H1 (cell line): ENCODE measurements at regions not wholly inside any gene's neighbourhood (a gene's known extent, or its start where the extent isn't known, plus 50 kb on each side); places are given as distances from the start of the nearest gene placed in this dataset.

Experiments used
- CTCF ChIA-PET: fragments of 300-600 bp; sonication (Branson Sonifier 250); formaldehyde crosslinking; loops from one replicate; lab custom pipeline; 2021; ENCODE audit not compliant: partially characterized antibody; lab: Charles Lee
- POLR2A ChIA-PET: fragments of 300-600 bp; sonication (Branson Sonifier 250); formaldehyde crosslinking; loops from one replicate; lab custom pipeline; 2021; ENCODE audit warnings: inconsistent platforms; ENCODE audit not compliant: partially characterized antibody; lab: Charles Lee
- DNase-seq, 2 experiments: peaks; one replicate each; pipeline versions ENCODE4 v3.0.0 to v3.0.0-alpha.2; 2010 to 2022; ENCODE audit warnings: low spot score in 2 of 2, low read depth in 1 of 2, mixed read lengths in 1 of 2
- FAIRE-seq: peaks from 2 replicates; lab custom pipeline; 2011; peaks lifted over from hg19 to GRCh38; lab: Jason Lieb, UNC
- H2AFZ ChIP-seq: 2 replicates; pipeline ENCODE4 v1.8.1; 2012; ENCODE audit warnings: low read length, inconsistent platforms
- H2AK5ac ChIP-seq: 2 replicates; pipeline ENCODE4 v1.6.1; 2013; ENCODE audit warnings: low read depth, low read length
- H2BK120ac ChIP-seq: replicated peaks from 2 replicates; pipeline ENCODE3; 2013; ENCODE audit warnings: low read depth, low read length, inconsistent platforms
- H2BK12ac ChIP-seq: 2 replicates; pipeline ENCODE4 v1.6.1; 2013; ENCODE audit warnings: low read depth, low read length
- H2BK15ac ChIP-seq: 2 replicates; pipeline ENCODE4 v1.6.1; 2013; ENCODE audit warnings: low read length
- H2BK20ac ChIP-seq: 2 replicates; pipeline ENCODE4 v1.6.1; 2013; ENCODE audit warnings: low read length
- H2BK5ac ChIP-seq: 2 replicates; pipeline ENCODE4 v1.6.1; 2013; ENCODE audit warnings: low read depth, low read length
- H3K14ac ChIP-seq: 2 replicates; pipeline ENCODE4 v1.6.1; 2013; ENCODE audit warnings: inconsistent platforms; ENCODE audit not compliant: insufficient read length
- H3K18ac ChIP-seq: 2 replicates; pipeline ENCODE4 v1.6.1; 2013; ENCODE audit warnings: low read length; ENCODE audit errors: extremely low read depth
- H3K23ac ChIP-seq: 2 replicates; pipeline ENCODE4 v1.6.1; 2013; ENCODE audit warnings: inconsistent platforms; ENCODE audit not compliant: insufficient read length
- H3K23me2 ChIP-seq: 2 replicates; pipeline ENCODE4 v1.6.1; 2013; ENCODE audit warnings: low read depth, low read length
- H3K27ac ChIP-seq: 2 replicates; pipeline ENCODE4 v1.6.1; 2011; ENCODE audit warnings: low read depth, low read length, inconsistent platforms
- H3K27me3 ChIP-seq, 4 experiments: replicated peaks in 1 of 4; 1 replicate in 1 of 4; 2 replicates in 3 of 4; pipeline versions ENCODE4 v1.6.1 to v1.8.1; 2011 to 2013; ENCODE audit warnings: low read length in 3 of 4, mild to moderate bottlenecking in 3 of 4, inconsistent platforms in 2 of 4, mixed read lengths in 2 of 4, moderate library complexity in 1 of 4; ENCODE audit not compliant: control insufficient read depth in 3 of 4, insufficient read depth in 3 of 4; ENCODE audit errors: extremely low read depth in 1 of 4
- H3K36me3 ChIP-seq, 4 experiments: 2 replicates each; pipeline versions ENCODE4 v1.6.1 to v1.8.1; 2011 to 2013; ENCODE audit warnings: mild to moderate bottlenecking in 4 of 4, low read length in 3 of 4, moderate library complexity in 2 of 4, control low read depth in 1 of 4, inconsistent platforms in 1 of 4; ENCODE audit not compliant: insufficient read depth in 4 of 4, control insufficient read depth in 2 of 4
- H3K4ac ChIP-seq: replicated peaks from 2 replicates; pipeline ENCODE3; 2013; ENCODE audit warnings: low read length, low read depth, mixed read lengths, inconsistent platforms; ENCODE audit not compliant: insufficient read length
- H3K4me1 ChIP-seq, 4 experiments: replicated peaks in 1 of 4; 1 replicate in 1 of 4; 2 replicates in 3 of 4; pipeline versions ENCODE4 v1.6.1 to v1.8.1; 2011 to 2013; ENCODE audit warnings: low read length in 3 of 4, inconsistent platforms in 2 of 4, mixed read lengths in 1 of 4; ENCODE audit not compliant: insufficient read depth in 4 of 4, control insufficient read depth in 3 of 4
- H3K4me2 ChIP-seq, 2 experiments: 2 replicates each; pipeline versions ENCODE4 v1.6.1 to v1.8.1; 2011 to 2013; ENCODE audit warnings: low read depth in 2 of 2, low read length in 2 of 2, control low read depth in 1 of 2, inconsistent platforms in 1 of 2, mild to moderate bottlenecking in 1 of 2; ENCODE audit not compliant: insufficient read depth in 1 of 2
- H3K4me3 ChIP-seq, 4 experiments: fragments of 200-600, 300-600 bp in 1 of 4; sonication (generic), shearing (Covaris generic), sonication (Bioruptor Twin) in 1 of 4; 2 replicates each; pipeline versions ENCODE4 v1.5.1 to v1.8.1; 2011 to 2016; ENCODE audit warnings: low read length in 4 of 4, low read depth in 3 of 4, control low read depth in 2 of 4, inconsistent platforms in 2 of 4, mild to moderate bottlenecking in 2 of 4, mixed read lengths in 1 of 4, moderate library complexity in 1 of 4; ENCODE audit not compliant: insufficient read depth in 2 of 4; ENCODE audit errors: extremely low read depth in 1 of 4
- H3K56ac ChIP-seq: replicated peaks from 2 replicates; pipeline ENCODE3; 2013; ENCODE audit warnings: low read depth, mild to moderate bottlenecking, mixed read lengths, low read length, inconsistent platforms; ENCODE audit not compliant: insufficient read length
- H3K79me1 ChIP-seq: 2 replicates; pipeline ENCODE4 v1.6.1; 2013; ENCODE audit warnings: low read depth, low read length, control low read depth
- H3K79me2 ChIP-seq, 2 experiments: 2 replicates each; pipeline versions ENCODE4 v1.6.1 to v1.8.1; 2012 to 2013; ENCODE audit warnings: low read length in 2 of 2, mild to moderate bottlenecking in 2 of 2, inconsistent platforms in 1 of 2; ENCODE audit not compliant: insufficient read depth in 2 of 2, control insufficient read depth in 1 of 2
- H3K9ac ChIP-seq, 4 experiments: replicated peaks in 1 of 4; 1 replicate in 1 of 4; 2 replicates in 3 of 4; pipeline versions ENCODE4 v1.6.1 to v1.8.1; 2011 to 2013; ENCODE audit warnings: low read depth in 3 of 4, low read length in 3 of 4, control low read depth in 2 of 4, mild to moderate bottlenecking in 2 of 4, moderate library complexity in 2 of 4, inconsistent platforms in 1 of 4; ENCODE audit errors: extremely low read depth in 1 of 4
- H3K9me3 ChIP-seq, 2 experiments: 2 replicates each; pipeline versions ENCODE4 v1.6.1 to v1.8.1; 2012 to 2013; ENCODE audit warnings: mild to moderate bottlenecking in 2 of 2, moderate library complexity in 2 of 2, control low read depth in 1 of 2, inconsistent platforms in 1 of 2, low read depth in 1 of 2, low read length in 1 of 2, mixed read lengths in 1 of 2; ENCODE audit not compliant: insufficient read depth in 2 of 2
- H4K20me1 ChIP-seq, 2 experiments: replicated peaks in 1 of 2; 2 replicates each; pipeline versions ENCODE3 to v1.8.1; 2011 to 2013; ENCODE audit warnings: inconsistent platforms in 2 of 2, low read length in 2 of 2, mild to moderate bottlenecking in 1 of 2; ENCODE audit not compliant: insufficient read depth in 2 of 2, control insufficient read depth in 1 of 2
- H4K5ac ChIP-seq: 2 replicates; pipeline ENCODE4 v1.6.1; 2013; ENCODE audit warnings: low read length, low read depth, mixed read lengths, inconsistent platforms; ENCODE audit not compliant: insufficient read length
- H4K8ac ChIP-seq: 2 replicates; pipeline ENCODE4 v1.8.0; 2013; ENCODE audit warnings: mild to moderate bottlenecking, moderate library complexity, low read length, inconsistent platforms; ENCODE audit not compliant: insufficient read depth; ENCODE audit errors: extremely low read depth
- H4K91ac ChIP-seq: replicated peaks from 2 replicates; pipeline ENCODE3; 2013; ENCODE audit warnings: low read length, mixed read lengths, inconsistent platforms; ENCODE audit not compliant: insufficient read length
- MAFK ChIP-seq: IDR thresholded peaks from 2 replicates; pipeline ENCODE4 v1.6.1; 2012; ENCODE audit warnings: low read depth, mild to moderate bottlenecking, improper control_type of control experiment, low read length
- SAP30 ChIP-seq: fragments of 300-600 bp; sonication (generic); IDR thresholded peaks from 2 replicates; pipeline ENCODE4 v1.7.1; 2012; ENCODE audit warnings: low read length, moderate library complexity, mild to moderate bottlenecking, inconsistent platforms; ENCODE audit not compliant: insufficient read depth, insufficient replicate concordance
- SIN3A ChIP-seq, 2 experiments: IDR thresholded peaks in 1 of 2; conservative IDR thresholded peaks in 1 of 2; 2 replicates each; pipeline ENCODE4 v1.6.1; 2011 to 2012; ENCODE audit warnings: low read length in 2 of 2, improper control_type of control experiment in 1 of 2, low read depth in 1 of 2, mild to moderate bottlenecking in 1 of 2
- SIX5 ChIP-seq: IDR thresholded peaks from 2 replicates; pipeline ENCODE4 v1.6.1; 2011; ENCODE audit warnings: mild to moderate bottlenecking, low read depth, low read length
- YY1 ChIP-seq: IDR thresholded peaks from 2 replicates; pipeline ENCODE4 v1.6.1; 2011; ENCODE audit warnings: low read depth, mild to moderate bottlenecking, low read length
- WGBS, 2 experiments: shearing (Covaris generic) in 1 of 2; methylation state at CpG; one replicate each; pipeline versions ENCODE4 v1.1.6 to v1.1.7; 2013 to 2015; ENCODE audit warnings: low lambda C conversion rate in 2 of 2, mixed read lengths in 2 of 2, inconsistent platforms in 1 of 2, low coverage in 1 of 2, missing lambda C conversion rate in 1 of 2; ENCODE audit not compliant: insufficient replicate concordance in 2 of 2, insufficient coverage in 1 of 2, insufficient read length in 1 of 2; ENCODE audit errors: extremely low coverage in 1 of 2, missing lambda C conversion rate in 1 of 2; 5-methylcytosine and 5-hydroxymethylcytosine counted together
- TF ChIP-seq, protein P1 (sequence below): IDR thresholded peaks from 2 replicates; pipeline ENCODE4 v1.6.1; 2012; ENCODE audit warnings: inconsistent platforms
- TF ChIP-seq, protein P2 (sequence below): IDR thresholded peaks from 2 replicates; pipeline ENCODE4 v1.6.1; 2012; ENCODE audit warnings: low read length, inconsistent platforms

DNA sequence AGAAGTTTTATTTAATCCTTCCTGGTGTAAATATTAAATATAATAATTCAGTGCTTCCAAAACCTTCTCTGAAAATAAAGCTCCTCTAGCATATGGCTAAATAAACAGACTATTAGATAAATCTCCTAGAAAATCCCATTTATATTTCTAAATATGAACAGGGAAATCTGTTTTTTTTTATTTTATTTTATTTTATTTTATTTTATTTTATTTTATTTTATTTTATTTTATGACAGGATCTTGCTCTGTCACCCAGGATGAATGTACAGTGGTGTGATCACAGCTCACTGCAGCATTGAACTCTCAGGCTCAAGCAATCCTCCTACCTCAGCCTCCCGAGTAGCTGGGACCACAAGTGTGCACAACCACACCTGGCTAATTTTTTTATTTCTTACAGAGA, 673.5 kb downstream of the IRS1 start:
- DNase-seq = no peak
- FAIRE-seq = no peak
- no peak overlapping the region for H3K4me3 ChIP-seq
- no peaks in the 10 kb centered on the region for H3K9me3 ChIP-seq
- H3K56ac ChIP-seq = no peak overlapping the region
- no peak overlapping the region for H2BK12ac ChIP-seq
- H3K14ac ChIP-seq = no peak overlapping the region
- H3K79me1 ChIP-seq = no peaks in the 10 kb centered on the region
- H3K9ac ChIP-seq = no peak overlapping the region
- no peaks in the 10 kb centered on the region; a peak in 1 of 7 replicates for H3K4me1 ChIP-seq
- no peak overlapping the region for H3K23ac ChIP-seq
- H3K27me3 ChIP-seq = no peaks in the 10 kb centered on the region
- no peak overlapping the region for H2BK20ac ChIP-seq
- no peak overlapping the region for H2BK120ac ChIP-seq
- H4K91ac ChIP-seq = no peak overlapping the region
- H2AFZ ChIP-seq = no peak overlapping the region
- H2BK15ac ChIP-seq = no peak overlapping the region
- 100% methylated on average over 1 of the region's 1 CpG; no CpG with 5 or more reads in 1 of the 2 experiments for WGBS, 2 experiments
- no peak overlapping the region for H2BK5ac ChIP-seq
- POLR2A ChIA-PET = interaction anchor here (0.7 kb wide), 1 partner anchor 526 kb away, joined by 3 read pairs; no protein-coding TSS in a partner anchor
- TF ChIP-seq SIN3A (conservative IDR thresholded peaks at IDR 0.05 in 1 of 2, IDR thresholded peaks at IDR 0.05 in 1 of 2; ENCODE audit: low read depth in 1 of 2, low read length in 2 of 2) (no peak), YY1 (no peak), SIX5 (no peak), SAP30 (no peak), MAFK (no peak)
- TF ChIP-seq, protein P1, sequence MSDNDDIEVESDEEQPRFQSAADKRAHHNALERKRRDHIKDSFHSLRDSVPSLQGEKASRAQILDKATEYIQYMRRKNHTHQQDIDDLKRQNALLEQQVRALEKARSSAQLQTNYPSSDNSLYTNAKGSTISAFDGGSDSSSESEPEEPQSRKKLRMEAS = no peak
- TF ChIP-seq, protein P2, sequence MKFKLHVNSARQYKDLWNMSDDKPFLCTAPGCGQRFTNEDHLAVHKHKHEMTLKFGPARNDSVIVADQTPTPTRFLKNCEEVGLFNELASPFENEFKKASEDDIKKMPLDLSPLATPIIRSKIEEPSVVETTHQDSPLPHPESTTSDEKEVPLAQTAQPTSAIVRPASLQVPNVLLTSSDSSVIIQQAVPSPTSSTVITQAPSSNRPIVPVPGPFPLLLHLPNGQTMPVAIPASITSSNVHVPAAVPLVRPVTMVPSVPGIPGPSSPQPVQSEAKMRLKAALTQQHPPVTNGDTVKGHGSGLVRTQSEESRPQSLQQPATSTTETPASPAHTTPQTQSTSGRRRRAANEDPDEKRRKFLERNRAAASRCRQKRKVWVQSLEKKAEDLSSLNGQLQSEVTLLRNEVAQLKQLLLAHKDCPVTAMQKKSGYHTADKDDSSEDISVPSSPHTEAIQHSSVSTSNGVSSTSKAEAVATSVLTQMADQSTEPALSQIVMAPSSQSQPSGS = no peak
- TF ChIP-seq, all 59 proteins: peak for 0
- Histone ChIP-seq H3K27ac (no peak overlapping the region), H4K5ac (no peak overlapping the region), H3K36me3 (no peaks in the 10 kb centered on the region), H3K4ac (no peak overlapping the region), H3K79me2 (no peaks in the 10 kb centered on the region), H3K18ac (no peak overlapping the region), H2AK5ac (no peak overlapping the region), H4K20me1 (no peaks in the 10 kb centered on the region), H3K23me2 (no peaks in the 10 kb centered on the region), H3K4me2 (no peak overlapping the region), H4K8ac (no peak overlapping the region)
- CTCF ChIA-PET = interaction anchor here (0.6 to 0.7 kb wide), 2 partner anchors 45 to 245 kb away, joined by 3 read pairs; no protein-coding TSS in a partner anchor
